Activated T-cell treated with anti-CD3 and anti-CD28 coated beads, Interleukin-2, amount 50 U/mL, for 24 hours (primary cell): ENCODE measurements at regions not wholly inside any gene's neighbourhood (a gene's known extent, or its start where the extent isn't known, plus 50 kb on each side); places are given as distances from the start of the nearest gene placed in this dataset.
A peak's percentile ranks its signal among the peaks of the same experiment; 100 is the strongest.

Experiments
- DNase-seq: peaks from one replicate; pipeline ENCODE4 v3.0.0-alpha.2; 2020
- H3K27ac Mint-ChIP-seq: 2 replicates; pipeline ENCODE4 v1.8.0; 2020; ENCODE audit warnings: mild to moderate bottlenecking, mixed read lengths
- H3K27me3 Mint-ChIP-seq: 2 replicates; pipeline ENCODE4 v1.8.0; 2020; ENCODE audit warnings: mixed read lengths
- H3K36me3 Mint-ChIP-seq: 2 replicates; pipeline ENCODE4 v1.8.0; 2020; ENCODE audit warnings: low read depth, mixed read lengths
- H3K4me1 Mint-ChIP-seq: 2 replicates; pipeline ENCODE4 v1.8.0; 2020; ENCODE audit warnings: low read depth, mixed read lengths
- H3K4me3 Mint-ChIP-seq: 2 replicates; pipeline ENCODE4 v1.8.0; 2020; ENCODE audit warnings: mild to moderate bottlenecking, moderate library complexity, mixed read lengths
- H3K9me3 Mint-ChIP-seq: 2 replicates; pipeline ENCODE4 v1.8.0; 2020; ENCODE audit warnings: mixed read lengths

- Mint-ChIP-seq H3K9me3 (no peaks in the 10 kb centered on the region), H3K36me3 (no peaks in the 10 kb centered on the region), H3K4me1 (peaks cover 25% of the 10 kb centered on the region), H3K4me3 (no peak overlapping the region), H3K27ac (peak overlapping the region; percentile 42), H3K27me3 (no peaks in the 10 kb centered on the region)
- no peak for DNase-seq
Observed at GRCh38 chr10:63699785-63700613, 178.8 kb downstream of the REEP3 start.

GRCh38 chr10:63700631-63701156 is 179.5 kb downstream of the REEP3 start:
- H3K27ac Mint-ChIP-seq, result no peak overlapping the region
- no peak overlapping the region for H3K4me3 Mint-ChIP-seq
- DNase-seq, result no peak
- H3K4me1 Mint-ChIP-seq, result peaks cover 25% of the 10 kb centered on the region
- H3K9me3 Mint-ChIP-seq, result no peaks in the 10 kb centered on the region
- no peaks in the 10 kb centered on the region for H3K36me3 Mint-ChIP-seq
- no peaks in the 10 kb centered on the region for H3K27me3 Mint-ChIP-seq

GRCh38 chr10:63702092-63702491 is 180.9 kb downstream of the REEP3 start:
- no peak for DNase-seq
- Mint-ChIP-seq H3K27me3 (no peaks in the 10 kb centered on the region), H3K36me3 (no peaks in the 10 kb centered on the region), H3K4me1 (peaks cover 32% of the 10 kb centered on the region), H3K4me3 (no peak overlapping the region), H3K27ac (no peak overlapping the region), H3K9me3 (no peaks in the 10 kb centered on the region)

GRCh38 chr10:63703113-63703670 is 182.0 kb downstream of the REEP3 start:
- no peak for DNase-seq
- peaks cover 43% of the 10 kb centered on the region for H3K4me1 Mint-ChIP-seq
- H3K9me3 Mint-ChIP-seq, result no peaks in the 10 kb centered on the region
- H3K4me3 Mint-ChIP-seq, result no peak overlapping the region
- H3K27me3 Mint-ChIP-seq, result no peaks in the 10 kb centered on the region
- H3K36me3 Mint-ChIP-seq, result no peaks in the 10 kb centered on the region
- no peak overlapping the region for H3K27ac Mint-ChIP-seq

GRCh38 chr10:63703740-63704345 is 182.6 kb downstream of the REEP3 start:
- no peaks in the 10 kb centered on the region for H3K36me3 Mint-ChIP-seq
- no peaks in the 10 kb centered on the region for H3K9me3 Mint-ChIP-seq
- H3K4me3 Mint-ChIP-seq, result no peak overlapping the region
- DNase-seq, result no peak
- peaks cover 46% of the 10 kb centered on the region for H3K4me1 Mint-ChIP-seq
- H3K27ac Mint-ChIP-seq, result no peak overlapping the region
- no peaks in the 10 kb centered on the region for H3K27me3 Mint-ChIP-seq

GRCh38 chr10:63707254-63707910 is 186.2 kb downstream of the REEP3 start:
- no peaks in the 10 kb centered on the region for H3K36me3 Mint-ChIP-seq
- H3K4me3 Mint-ChIP-seq, result no peak overlapping the region
- H3K27me3 Mint-ChIP-seq, result no peaks in the 10 kb centered on the region
- peak overlapping the region; percentile 85 for H3K27ac Mint-ChIP-seq
- no peaks in the 10 kb centered on the region for H3K9me3 Mint-ChIP-seq
- no peak for DNase-seq
- peaks cover 31% of the 10 kb centered on the region for H3K4me1 Mint-ChIP-seq

GRCh38 chr10:63708421-63708820 is 187.2 kb downstream of the REEP3 start:
- H3K27ac Mint-ChIP-seq, result peak overlapping the region; percentile 32
- no peaks in the 10 kb centered on the region for H3K36me3 Mint-ChIP-seq
- peaks cover 31% of the 10 kb centered on the region for H3K4me1 Mint-ChIP-seq
- no peak for DNase-seq
- H3K27me3 Mint-ChIP-seq, result no peaks in the 10 kb centered on the region
- H3K9me3 Mint-ChIP-seq, result no peaks in the 10 kb centered on the region
- H3K4me3 Mint-ChIP-seq, result no peak overlapping the region

- no peaks in the 10 kb centered on the region for H3K9me3 Mint-ChIP-seq
- no peaks in the 10 kb centered on the region for H3K27me3 Mint-ChIP-seq
- H3K27ac Mint-ChIP-seq, result no peak overlapping the region
- no peak overlapping the region for H3K4me3 Mint-ChIP-seq
- DNase-seq, result no peak
- H3K4me1 Mint-ChIP-seq, result peaks cover 28% of the 10 kb centered on the region
- H3K36me3 Mint-ChIP-seq, result no peaks in the 10 kb centered on the region
Observed at GRCh38 chr10:63710703-63711102, 189.5 kb downstream of the REEP3 start.

GRCh38 chr10:63711361-63711760 is 190.2 kb downstream of the REEP3 start:
- H3K4me3 Mint-ChIP-seq, result no peak overlapping the region
- no peak overlapping the region for H3K27ac Mint-ChIP-seq
- no peak for DNase-seq
- peaks cover 32% of the 10 kb centered on the region for H3K4me1 Mint-ChIP-seq
- H3K9me3 Mint-ChIP-seq, result no peaks in the 10 kb centered on the region
- no peaks in the 10 kb centered on the region for H3K36me3 Mint-ChIP-seq
- no peaks in the 10 kb centered on the region for H3K27me3 Mint-ChIP-seq

- DNase-seq, result no peak
- Mint-ChIP-seq H3K36me3 (no peaks in the 10 kb centered on the region), H3K27me3 (no peaks in the 10 kb centered on the region), H3K4me1 (peaks cover 25% of the 10 kb centered on the region), H3K4me3 (no peak overlapping the region), H3K9me3 (no peaks in the 10 kb centered on the region), H3K27ac (no peak overlapping the region)
Observed at GRCh38 chr10:63711867-63712716, 190.9 kb downstream of the REEP3 start.

GRCh38 chr10:63712717-63713115 is 191.5 kb downstream of the REEP3 start:
- Mint-ChIP-seq H3K9me3 (no peaks in the 10 kb centered on the region), H3K27ac (no peak overlapping the region), H3K36me3 (no peaks in the 10 kb centered on the region), H3K4me1 (peaks cover 19% of the 10 kb centered on the region), H3K4me3 (no peak overlapping the region), H3K27me3 (no peaks in the 10 kb centered on the region)
- no peak for DNase-seq

GRCh38 chr10:63713191-63714144 is 192.3 kb downstream of the REEP3 start:
- no peak for DNase-seq
- H3K27ac Mint-ChIP-seq, result no peak overlapping the region
- no peaks in the 10 kb centered on the region for H3K9me3 Mint-ChIP-seq

GRCh38 chr10:63716016-63716580 is 194.9 kb downstream of the REEP3 start:
- Mint-ChIP-seq H3K9me3 (no peaks in the 10 kb centered on the region), H3K4me3 (no peak overlapping the region)

More at GRCh38 chr10:63713191-63714144, 192.3 kb downstream of the REEP3 start:
- no peaks in the 10 kb centered on the region for H3K36me3 Mint-ChIP-seq
- H3K4me3 Mint-ChIP-seq, result no peak overlapping the region
- H3K4me1 Mint-ChIP-seq, result peaks cover 11% of the 10 kb centered on the region
- no peaks in the 10 kb centered on the region for H3K27me3 Mint-ChIP-seq

More at GRCh38 chr10:63716016-63716580, 194.9 kb downstream of the REEP3 start:
- no peaks in the 10 kb centered on the region for H3K36me3 Mint-ChIP-seq
- no peak for DNase-seq
- H3K27me3 Mint-ChIP-seq, result no peaks in the 10 kb centered on the region
- H3K4me1 Mint-ChIP-seq, result peaks cover 16% of the 10 kb centered on the region
- no peak overlapping the region for H3K27ac Mint-ChIP-seq
